HUDEP-2 (cell line): ENCODE measurements at regions not wholly inside any gene's neighbourhood (a gene's known extent, or its start where the extent isn't known, plus 50 kb on each side); places are given as distances from the start of the nearest gene placed in this dataset.

ENCODE experiments used
- DNase-seq, 76 experiments: peaks; one replicate each; lab custom pipeline; 2025; ENCODE audit not compliant: unreplicated experiment in 76 of 76; lab: John Stamatoyannopoulos, UW

GRCh38 chr1:56395776-56396175, 183.6 kb downstream of the PLPP3 start:
- DNase-seq: no peak

GRCh38 chr1:56394298-56394697, 185.1 kb downstream of the PLPP3 start:
- DNase-seq: no peak

- DNase-seq: no peak
These were observed 188.2 kb downstream of the PLPP3 start for GRCh38 chr1:56390934-56391731.

GRCh38 chr1:56390232-56390867, 189.0 kb downstream of the PLPP3 start:
- no peak for DNase-seq

- no peak for DNase-seq
These were observed 189.6 kb downstream of the PLPP3 start for GRCh38 chr1:56389813-56390212.

GRCh38 chr1:56387071-56387740, 192.2 kb downstream of the PLPP3 start:
- DNase-seq: no peak

- no peak for DNase-seq
These were observed 194.0 kb downstream of the PLPP3 start for GRCh38 chr1:56385314-56385713.

- DNase-seq: no peak
These were observed 196.4 kb downstream of the PLPP3 start for GRCh38 chr1:56382929-56383328.

- DNase-seq: no peak
These were observed 198.8 kb downstream of the PLPP3 start for GRCh38 chr1:56380531-56380930.

GRCh38 chr1:56378341-56379070, 200.9 kb downstream of the PLPP3 start:
- DNase-seq: no peak

GRCh38 chr1:56377431-56377830, 201.9 kb downstream of the PLPP3 start:
- DNase-seq: no peak

GRCh38 chr1:56376188-56376984, 203.0 kb downstream of the PLPP3 start:
- DNase-seq: no peak

- DNase-seq: no peak
These were observed 204.0 kb downstream of the PLPP3 start for GRCh38 chr1:56375326-56375804.

- no peak for DNase-seq
These were observed 205.1 kb downstream of the PLPP3 start for GRCh38 chr1:56374026-56374974.

- no peak for DNase-seq
These were observed 208.8 kb downstream of the PLPP3 start for GRCh38 chr1:56370513-56370912.

GRCh38 chr1:56363007-56363770, 216.2 kb downstream of the PLPP3 start:
- DNase-seq: no peak

- no peak for DNase-seq
These were observed 219.3 kb downstream of the PLPP3 start for GRCh38 chr1:56360021-56360420.

- no peak for DNase-seq
These were observed 220.3 kb downstream of the PLPP3 start for GRCh38 chr1:56359056-56359455.
